ENCODE measurements at regions not wholly inside any gene's neighbourhood (a gene's known extent, or its start where the extent isn't known, plus 50 kb on each side); places are given as distances from the start of the nearest gene placed in this dataset.
"Not testable (repeated sequence)": the region's sequence is repeated elsewhere in the genome, so short reads cannot be mapped to it uniquely, and the experiment has no call there.

DNA sequence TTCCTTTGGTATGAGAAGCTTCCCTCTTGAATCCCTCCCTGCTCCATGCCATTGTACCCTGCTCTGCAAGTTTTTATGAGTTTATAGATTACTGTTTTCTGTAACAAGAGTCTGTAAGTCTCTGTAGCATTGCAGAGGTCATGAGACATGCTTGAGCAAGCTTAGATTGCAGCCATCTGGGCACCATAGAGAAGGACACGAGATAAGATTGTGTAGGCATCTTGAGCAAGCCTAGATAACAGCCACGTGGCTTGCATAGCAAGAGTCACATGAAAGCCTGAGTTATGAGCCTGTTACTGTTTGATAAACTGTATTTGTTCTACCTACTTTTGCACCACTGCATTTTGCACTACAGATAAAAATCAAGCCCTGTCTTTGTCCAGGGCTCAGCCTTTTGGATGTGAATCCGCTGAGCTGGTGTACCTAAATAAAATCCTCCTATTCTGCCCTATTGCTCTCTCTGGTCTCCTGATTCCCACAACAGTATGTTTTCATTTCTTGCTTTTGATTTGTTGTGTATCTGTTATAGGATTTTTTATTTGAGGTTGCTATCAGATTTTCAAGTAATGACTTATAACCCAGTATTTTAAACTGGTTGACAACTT lies 127.4 kb upstream of the ANKRD50 start:
- H3K4me3 Mint-ChIP-seq: no peak overlapping the region
- peaks cover 24% of the 10 kb centered on the region for H3K36me3 Mint-ChIP-seq (ENCODE audit: low read depth)
- DNase-seq (ENCODE audit: low read depth, low spot score): no peak
- H3K4me1 Mint-ChIP-seq: no peaks in the 10 kb centered on the region
- H3K27ac Mint-ChIP-seq (ENCODE audit: unreplicated experiment): no peak overlapping the region
- TF ChIP-seq, protein P1, sequence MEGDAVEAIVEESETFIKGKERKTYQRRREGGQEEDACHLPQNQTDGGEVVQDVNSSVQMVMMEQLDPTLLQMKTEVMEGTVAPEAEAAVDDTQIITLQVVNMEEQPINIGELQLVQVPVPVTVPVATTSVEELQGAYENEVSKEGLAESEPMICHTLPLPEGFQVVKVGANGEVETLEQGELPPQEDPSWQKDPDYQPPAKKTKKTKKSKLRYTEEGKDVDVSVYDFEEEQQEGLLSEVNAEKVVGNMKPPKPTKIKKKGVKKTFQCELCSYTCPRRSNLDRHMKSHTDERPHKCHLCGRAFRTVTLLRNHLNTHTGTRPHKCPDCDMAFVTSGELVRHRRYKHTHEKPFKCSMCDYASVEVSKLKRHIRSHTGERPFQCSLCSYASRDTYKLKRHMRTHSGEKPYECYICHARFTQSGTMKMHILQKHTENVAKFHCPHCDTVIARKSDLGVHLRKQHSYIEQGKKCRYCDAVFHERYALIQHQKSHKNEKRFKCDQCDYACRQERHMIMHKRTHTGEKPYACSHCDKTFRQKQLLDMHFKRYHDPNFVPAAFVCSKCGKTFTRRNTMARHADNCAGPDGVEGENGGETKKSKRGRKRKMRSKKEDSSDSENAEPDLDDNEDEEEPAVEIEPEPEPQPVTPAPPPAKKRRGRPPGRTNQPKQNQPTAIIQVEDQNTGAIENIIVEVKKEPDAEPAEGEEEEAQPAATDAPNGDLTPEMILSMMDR (conservative IDR thresholded peaks at IDR 0.05): no peak
- H3K27me3 Mint-ChIP-seq (ENCODE audit: low read depth): no peaks in the 10 kb centered on the region
- H3K9me3 Mint-ChIP-seq: peaks cover 33% of the 10 kb centered on the region

DNA sequence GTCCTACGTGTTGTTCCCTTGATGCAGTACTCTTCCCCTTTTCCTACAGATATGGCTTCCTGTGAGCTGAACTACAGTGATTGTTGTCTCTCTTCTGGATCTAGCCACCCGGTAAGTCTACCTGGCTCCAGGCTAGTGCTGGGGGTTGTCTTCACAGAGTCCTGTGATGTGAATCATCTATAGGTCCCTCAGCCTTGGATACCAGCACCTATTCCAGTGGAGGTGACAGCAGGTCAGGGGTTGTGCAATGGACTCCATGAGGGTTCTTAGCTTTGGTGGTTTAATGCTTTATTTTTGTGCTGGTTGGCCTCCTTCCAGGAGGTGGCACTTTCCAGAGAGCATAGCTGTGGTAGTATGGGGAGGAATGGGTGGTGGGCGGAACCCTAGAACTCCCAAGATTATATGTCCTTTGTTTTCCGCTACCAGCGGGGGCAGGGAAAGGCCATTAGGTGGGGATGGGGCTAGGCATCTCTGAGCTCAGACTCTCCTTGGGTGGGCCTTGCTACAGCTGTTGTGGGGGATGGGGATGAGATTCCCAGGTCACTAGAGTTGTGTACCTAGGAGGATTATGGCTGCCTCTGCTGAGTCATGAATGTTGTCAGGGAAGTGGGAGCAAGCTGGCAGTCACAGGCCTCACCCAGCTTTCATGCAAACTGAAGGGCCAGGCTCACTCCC lies 121.4 kb upstream of the ANKRD50 start:
- no peak for DNase-seq (ENCODE audit: low read depth, low spot score)
- TF ChIP-seq, protein P1 (conservative IDR thresholded peaks at IDR 0.05): no peak
- Mint-ChIP-seq H3K4me1 (no peaks in the 10 kb centered on the region), H3K27ac (ENCODE audit: unreplicated experiment) (no peak overlapping the region), H3K9me3 (peaks cover 42% of the 10 kb centered on the region), H3K4me3 (no peak overlapping the region), H3K36me3 (ENCODE audit: low read depth) (peaks cover 12% of the 10 kb centered on the region), H3K27me3 (ENCODE audit: low read depth) (no peaks in the 10 kb centered on the region)

- DNase-seq (ENCODE audit: low read depth, low spot score): no peak
- no peak overlapping the region for H3K27ac Mint-ChIP-seq (ENCODE audit: unreplicated experiment)
- no peaks in the 10 kb centered on the region for H3K36me3 Mint-ChIP-seq (ENCODE audit: low read depth)
- H3K4me3 Mint-ChIP-seq: no peak overlapping the region
- TF ChIP-seq, protein P1 (conservative IDR thresholded peaks at IDR 0.05): no peak
- H3K27me3 Mint-ChIP-seq (ENCODE audit: low read depth): no peaks in the 10 kb centered on the region
- H3K9me3 Mint-ChIP-seq: peaks cover 21% of the 10 kb centered on the region
- no peaks in the 10 kb centered on the region for H3K4me1 Mint-ChIP-seq
Measured at GRCh38 chr4:124828382-124828781, 115.8 kb upstream of the ANKRD50 start.

- no peak overlapping the region for H3K4me3 Mint-ChIP-seq
- H3K27ac Mint-ChIP-seq (ENCODE audit: unreplicated experiment): no peak overlapping the region
- TF ChIP-seq, protein P1 (conservative IDR thresholded peaks at IDR 0.05): no peak
- peaks cover 14% of the 10 kb centered on the region for H3K9me3 Mint-ChIP-seq
- H3K36me3 Mint-ChIP-seq (ENCODE audit: low read depth): peaks cover 2% of the 10 kb centered on the region
- H3K4me1 Mint-ChIP-seq: no peaks in the 10 kb centered on the region
- DNase-seq (ENCODE audit: low read depth, low spot score): no peak
- H3K27me3 Mint-ChIP-seq (ENCODE audit: low read depth): no peaks in the 10 kb centered on the region
Measured at GRCh38 chr4:124817531-124817930, 105.0 kb upstream of the ANKRD50 start.

GRCh38 chr4:124812203-124812602 lies 99.7 kb upstream of the ANKRD50 start:
- H3K27me3 Mint-ChIP-seq (ENCODE audit: low read depth); H3K36me3 Mint-ChIP-seq (ENCODE audit: low read depth); H3K9me3 Mint-ChIP-seq; H3K4me3 Mint-ChIP-seq; H3K27ac Mint-ChIP-seq (ENCODE audit: unreplicated experiment); H3K4me1 Mint-ChIP-seq; DNase-seq (ENCODE audit: low read depth, low spot score): not testable (repeated sequence)

DNA sequence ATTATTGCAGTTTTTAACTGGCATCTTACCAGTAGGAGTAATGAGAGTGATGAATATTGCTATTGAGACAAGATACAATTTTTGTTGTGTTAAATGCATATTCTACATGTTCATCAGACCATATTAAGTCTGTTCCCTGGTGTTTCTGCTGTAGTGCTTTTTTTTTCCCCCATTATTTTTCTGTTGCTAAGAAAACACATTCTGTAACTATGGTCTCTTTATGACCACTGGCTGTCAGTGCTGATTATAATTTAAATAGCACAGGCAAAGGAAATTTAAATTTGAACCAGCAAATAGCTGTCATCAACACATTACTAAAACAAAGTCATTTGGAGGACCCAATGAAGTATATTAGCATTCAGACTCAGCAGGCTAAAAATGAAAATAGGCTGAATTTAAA lies 98.3 kb upstream of the ANKRD50 start:
- no peak overlapping the region for H3K4me3 Mint-ChIP-seq
- no peaks in the 10 kb centered on the region for H3K27me3 Mint-ChIP-seq (ENCODE audit: low read depth)
- no peak overlapping the region for H3K27ac Mint-ChIP-seq (ENCODE audit: unreplicated experiment)
- peaks cover 9% of the 10 kb centered on the region for H3K9me3 Mint-ChIP-seq
- H3K36me3 Mint-ChIP-seq (ENCODE audit: low read depth): peaks cover 6% of the 10 kb centered on the region
- H3K4me1 Mint-ChIP-seq: peaks cover 8% of the 10 kb centered on the region
- TF ChIP-seq, protein P1 (conservative IDR thresholded peaks at IDR 0.05): no peak
- no peak for DNase-seq (ENCODE audit: low read depth, low spot score)

Data from neural crest cell (in vitro differentiated cells).